Peyer's patch (tissue), 4 donors: ENCODE measurements at regions not wholly inside any gene's neighbourhood (a gene's known extent, or its start where the extent isn't known, plus 50 kb on each side); places are given as distances from the start of the nearest gene placed in this dataset.

ENCODE experiments used
- DNase-seq, 3 donors: peaks; one replicate each; pipeline ENCODE4 v3.0.0-alpha.2; 2017 to 2019
- H3K27ac ChIP-seq, 4 donors: fragments of 200-600 bp; sonication (generic); one replicate each; pipeline ENCODE4 v1.5.1; 2016 to 2019
- H3K27me3 ChIP-seq, 2 donors: fragments of 200-600 bp; sonication (generic); one replicate each; pipeline ENCODE4 v1.5.1; 2019
- H3K36me3 ChIP-seq, 3 donors: fragments of 200-600 bp; sonication (generic); one replicate each; pipeline ENCODE4 v1.5.1; 2016 to 2019
- H3K4me1 ChIP-seq, 4 donors: fragments of 200-600 bp; sonication (generic); one replicate each; pipeline ENCODE4 v1.5.1; 2016 to 2019
- H3K4me3 ChIP-seq, 4 donors: fragments of 200-600 bp; sonication (generic); 1 replicate in 3 of 4; 2 replicates in 1 of 4; pipeline ENCODE4 v1.5.1; 2016 to 2019; ENCODE audit warnings: mild to moderate bottlenecking in 1 of 4
- H3K9me3 ChIP-seq, 4 donors: fragments of 200-600 bp; sonication (generic); one replicate each; pipeline ENCODE4 v1.5.1; 2016 to 2019; ENCODE audit warnings: mild to moderate bottlenecking in 1 of 4
- CTCF ChIP-seq, 6 experiments: fragments of 450-650 bp in 4 of 6; fragments of 200-600 bp in 2 of 6; sonication (generic) in 1 of 6; IDR thresholded peaks; one replicate each; pipeline ENCODE4 v1.5.1; 2017 to 2019; ENCODE audit warnings: antibody characterized with exemption in 6 of 6, mild to moderate bottlenecking in 3 of 6, moderate library complexity in 1 of 6
- POLR2A ChIP-seq, 2 donors: fragments of 450-650 bp; IDR thresholded peaks; one replicate each; pipeline ENCODE4 v1.5.1; 2017; ENCODE audit warnings: antibody characterized with exemption in 2 of 2, mild to moderate bottlenecking in 2 of 2, moderate library complexity in 2 of 2

GRCh38 chr4:182010876-182011275, 232.3 kb upstream of the TENM3 start:
- TF ChIP-seq POLR2A (IDR thresholded peaks at IDR 0.05) (no peak), CTCF (IDR thresholded peaks at IDR 0.05) (no peak)
- DNase-seq, result no peak
- Histone ChIP-seq H3K4me1 (no peaks in the 10 kb centered on the region), H3K4me3 (no peak overlapping the region), H3K27ac (no peak overlapping the region), H3K9me3 (no peaks in the 10 kb centered on the region), H3K36me3 (no peaks in the 10 kb centered on the region), H3K27me3 (no peaks in the 10 kb centered on the region)

- Histone ChIP-seq H3K4me3 (no peak overlapping the region), H3K27me3 (no peaks in the 10 kb centered on the region), H3K27ac (no peak overlapping the region), H3K4me1 (no peaks in the 10 kb centered on the region), H3K9me3 (no peaks in the 10 kb centered on the region), H3K36me3 (no peaks in the 10 kb centered on the region)
- DNase-seq, result no peak
- no peak for TF ChIP-seq CTCF (IDR thresholded peaks at IDR 0.05)
- no peak for TF ChIP-seq POLR2A (IDR thresholded peaks at IDR 0.05)
Observed at GRCh38 chr4:182014164-182014563, 229.0 kb upstream of the TENM3 start.

GRCh38 chr4:182015014-182015413, 228.2 kb upstream of the TENM3 start:
- TF ChIP-seq POLR2A (IDR thresholded peaks at IDR 0.05) (no peak), CTCF (IDR thresholded peaks at IDR 0.05) (no peak)
- Histone ChIP-seq H3K4me1 (no peaks in the 10 kb centered on the region), H3K9me3 (no peaks in the 10 kb centered on the region), H3K27ac (no peak overlapping the region), H3K27me3 (no peaks in the 10 kb centered on the region), H3K36me3 (no peaks in the 10 kb centered on the region), H3K4me3 (no peak overlapping the region)
- DNase-seq, result no peak

DNA sequence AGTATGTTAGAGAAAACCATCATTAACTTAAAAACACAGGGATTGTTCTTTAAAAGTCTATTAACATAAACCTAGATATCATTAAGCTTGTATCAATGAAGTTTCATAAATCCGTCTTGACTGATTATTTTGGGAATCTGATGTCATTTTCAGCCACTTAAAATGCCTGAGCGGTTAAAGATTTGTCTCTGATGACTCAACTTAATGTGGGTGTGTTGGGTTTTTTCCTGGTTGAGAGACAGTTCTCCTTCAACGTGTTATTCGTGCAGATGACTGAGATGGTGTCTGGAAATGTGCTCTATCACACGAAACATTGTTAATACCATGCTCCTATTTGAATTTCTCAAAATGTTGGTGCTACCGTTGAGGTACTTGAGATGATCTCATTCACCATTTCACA, 227.3 kb upstream of the TENM3 start:
- H3K9me3 ChIP-seq, result no peaks in the 10 kb centered on the region
- no peaks in the 10 kb centered on the region for H3K4me1 ChIP-seq
- no peak for DNase-seq
- H3K4me3 ChIP-seq, result no peak overlapping the region
- no peak for TF ChIP-seq POLR2A (IDR thresholded peaks at IDR 0.05)
- no peak for TF ChIP-seq CTCF (IDR thresholded peaks at IDR 0.05)
- H3K27me3 ChIP-seq, result no peaks in the 10 kb centered on the region
- no peaks in the 10 kb centered on the region for H3K36me3 ChIP-seq
- no peak overlapping the region for H3K27ac ChIP-seq

GRCh38 chr4:182017038-182017437, 226.2 kb upstream of the TENM3 start:
- no peak overlapping the region for H3K4me3 ChIP-seq
- DNase-seq, result no peak
- H3K4me1 ChIP-seq, result no peaks in the 10 kb centered on the region
- no peak overlapping the region for H3K27ac ChIP-seq
- H3K36me3 ChIP-seq, result no peaks in the 10 kb centered on the region
- no peak for TF ChIP-seq POLR2A (IDR thresholded peaks at IDR 0.05)
- no peak for TF ChIP-seq CTCF (IDR thresholded peaks at IDR 0.05)
- H3K27me3 ChIP-seq, result no peaks in the 10 kb centered on the region
- no peaks in the 10 kb centered on the region for H3K9me3 ChIP-seq

- no peak for DNase-seq
- no peaks in the 10 kb centered on the region for H3K36me3 ChIP-seq
- no peak overlapping the region for H3K4me3 ChIP-seq
- no peaks in the 10 kb centered on the region for H3K4me1 ChIP-seq
- H3K9me3 ChIP-seq, result no peaks in the 10 kb centered on the region
- no peaks in the 10 kb centered on the region for H3K27me3 ChIP-seq
- no peak for TF ChIP-seq POLR2A (IDR thresholded peaks at IDR 0.05)
- no peak overlapping the region for H3K27ac ChIP-seq
Observed at GRCh38 chr4:182018691-182019090, 224.5 kb upstream of the TENM3 start.
